ENCODE measurements at regions not wholly inside any gene's neighbourhood (a gene's known extent, or its start where the extent isn't known, plus 50 kb on each side); places are given as distances from the start of the nearest gene placed in this dataset.

GRCh38 chr2:8193686-8194615 is 487.9 kb upstream of the ID2 start:
- no peak for DNase-seq

- DNase-seq: no peak
Measured at GRCh38 chr2:8195784-8196183, 486.1 kb upstream of the ID2 start.

DNA sequence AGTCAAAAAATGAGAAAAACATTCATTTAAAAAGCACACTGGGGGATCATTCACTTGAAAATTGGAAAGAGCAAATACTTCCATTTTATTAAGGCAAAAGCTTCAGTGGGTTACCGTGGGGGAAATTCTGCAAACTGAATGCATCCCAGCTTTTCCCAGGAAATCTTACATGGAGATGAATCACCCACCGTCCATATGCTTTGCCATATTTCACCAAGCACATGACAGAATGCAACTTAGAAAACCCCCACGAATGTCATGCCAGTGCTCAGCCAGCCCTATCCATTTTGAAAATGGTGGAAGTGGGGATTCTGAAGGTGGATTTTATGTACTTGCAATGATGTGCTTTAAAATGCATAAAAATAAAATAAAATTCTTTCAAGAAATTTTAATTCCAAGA is 485.5 kb upstream of the ID2 start:
- no peak for DNase-seq

- no peak for DNase-seq
Measured at GRCh38 chr2:8197101-8197500, 484.8 kb upstream of the ID2 start.

GRCh38 chr2:8197825-8198224 is 484.0 kb upstream of the ID2 start:
- DNase-seq: no peak

- DNase-seq: no peak
Measured at GRCh38 chr2:8198766-8199382, 483.0 kb upstream of the ID2 start.

- DNase-seq: peak in 1 of 5 donors; percentile 45
Measured at GRCh38 chr2:8202132-8202531, 479.7 kb upstream of the ID2 start.

GRCh38 chr2:8203364-8203763 is 478.5 kb upstream of the ID2 start:
- no peak for DNase-seq

DNA sequence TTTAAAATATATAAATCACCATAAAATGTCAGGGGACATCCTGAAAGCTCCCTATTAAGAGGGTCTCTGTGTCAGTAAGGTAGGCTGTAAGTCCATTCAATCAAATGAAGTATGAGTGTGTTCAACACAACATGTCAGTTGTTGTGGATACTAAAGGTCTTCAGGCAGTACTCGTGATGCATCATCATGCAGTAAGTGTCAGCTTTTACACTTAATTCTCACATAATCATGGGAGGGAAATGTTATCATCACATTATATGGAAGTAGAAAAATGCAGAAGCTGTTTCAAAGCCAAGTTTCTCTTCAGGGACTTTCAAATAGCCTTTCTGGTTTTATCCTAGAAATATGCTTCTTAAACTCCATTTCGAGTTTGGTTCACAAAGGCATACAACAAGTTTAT is 477.1 kb upstream of the ID2 start:
- DNase-seq: no peak

GRCh38 chr2:8209494-8209893 is 472.4 kb upstream of the ID2 start:
- no peak for DNase-seq

GRCh38 chr2:8211384-8211783 is 470.5 kb upstream of the ID2 start:
- DNase-seq: no peak

DNA sequence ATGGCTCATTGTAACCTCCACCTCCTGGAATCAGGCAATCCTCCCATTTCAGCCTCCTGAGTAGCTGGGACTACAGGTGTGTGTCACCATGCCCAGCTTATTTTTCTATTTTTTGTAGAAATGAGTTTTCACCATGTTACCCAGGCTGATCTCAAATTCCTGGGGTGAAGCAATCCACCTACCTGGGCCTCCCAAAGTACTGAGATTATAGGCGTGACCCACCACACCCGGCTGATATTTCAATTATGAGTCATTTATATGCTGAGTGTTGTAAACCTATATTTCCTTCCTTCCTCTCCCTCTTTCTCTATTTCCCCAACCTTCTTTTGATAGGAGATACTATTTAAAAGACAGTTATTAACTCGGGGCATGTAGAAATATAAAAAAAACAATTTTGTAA is 469.6 kb upstream of the ID2 start:
- DNase-seq: no peak

DNA sequence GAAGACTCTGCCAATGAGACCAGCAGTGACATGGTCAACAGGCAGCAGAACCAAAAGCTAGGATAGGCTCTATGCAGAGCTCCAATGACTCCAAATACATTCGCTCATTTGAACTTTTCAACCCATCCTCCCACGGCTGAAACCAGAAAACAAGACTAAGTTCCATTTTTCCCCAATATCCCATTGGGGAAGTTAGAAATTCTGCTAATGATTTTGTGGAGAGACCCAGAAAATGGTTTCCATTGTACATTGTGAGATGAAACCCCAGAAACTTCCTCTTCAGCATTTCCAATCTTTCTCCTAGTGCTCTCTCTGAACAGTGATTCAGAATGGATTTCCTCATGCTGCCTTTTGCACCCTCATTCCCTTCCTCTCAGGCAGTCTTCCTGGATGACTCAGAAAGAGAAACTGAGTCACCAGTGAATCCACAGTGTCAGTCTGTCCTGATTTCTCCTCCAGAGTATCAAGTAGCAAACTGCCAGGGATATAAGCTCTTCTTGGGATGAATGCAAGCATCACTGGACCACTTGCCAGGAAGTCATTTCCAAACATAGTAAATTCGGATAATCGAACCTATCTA is 467.7 kb upstream of the ID2 start:
- DNase-seq: no peak

- no peak for DNase-seq
Measured at GRCh38 chr2:8215159-8215863, 466.5 kb upstream of the ID2 start.

DNA sequence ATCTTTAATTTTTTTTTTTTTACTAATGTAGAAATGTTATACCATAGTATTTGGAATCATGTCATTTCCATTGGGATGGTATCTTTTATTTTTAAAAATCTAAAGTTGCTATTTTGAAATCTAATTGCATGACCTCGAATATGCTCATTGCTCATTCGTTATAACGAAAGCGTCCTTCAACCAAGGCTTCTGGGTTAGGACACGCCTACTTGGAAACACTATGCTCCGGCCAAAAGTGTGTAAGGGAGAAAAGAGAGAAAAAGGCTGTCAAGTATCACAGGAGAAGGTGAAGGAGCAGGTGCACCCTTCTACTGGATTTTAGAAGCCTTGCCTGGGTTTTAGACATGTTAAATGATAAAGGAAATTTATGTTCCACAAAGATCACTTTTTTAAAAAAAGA is 465.9 kb upstream of the ID2 start:
- DNase-seq: no peak

- DNase-seq: no peak
Measured at GRCh38 chr2:8216397-8216796, 465.5 kb upstream of the ID2 start.

GRCh38 chr2:8217468-8218030 is 464.3 kb upstream of the ID2 start:
- DNase-seq: no peak

GRCh38 chr2:8219096-8219495 is 462.8 kb upstream of the ID2 start:
- no peak for DNase-seq

DNA sequence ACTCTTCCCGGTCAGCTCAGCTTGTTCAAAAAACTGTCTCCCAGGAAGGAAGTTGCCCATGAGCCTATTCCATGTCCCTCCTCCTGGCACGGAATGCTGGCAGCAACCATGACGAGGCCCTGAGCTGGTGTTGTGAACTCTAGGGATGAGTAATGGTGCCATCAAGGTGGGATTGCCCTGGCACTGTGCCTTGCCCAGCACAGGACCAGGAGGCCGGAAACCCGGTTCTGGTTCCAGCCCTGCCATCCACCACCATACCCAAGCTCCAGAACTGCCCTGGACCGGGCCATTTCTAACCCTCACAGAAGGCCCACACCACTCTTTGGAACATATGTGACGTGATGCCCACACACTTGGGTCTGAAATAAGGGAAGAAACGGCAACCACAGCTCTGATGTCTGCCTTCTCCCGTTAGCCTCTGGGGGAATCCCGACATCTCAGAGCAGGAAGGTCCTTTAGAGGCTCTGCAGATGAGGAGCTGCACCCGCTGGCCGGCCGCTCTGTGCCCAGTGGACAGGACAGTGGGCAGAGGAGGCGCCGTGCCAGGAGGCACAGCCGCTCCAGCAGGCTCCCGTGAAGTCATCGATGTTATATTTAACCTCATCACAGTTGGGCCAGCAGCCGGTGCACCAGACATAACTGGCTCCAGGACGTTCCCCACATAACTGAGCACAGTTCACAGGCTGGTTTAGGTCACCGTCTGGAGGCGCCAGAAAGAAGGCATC is 462.1 kb upstream of the ID2 start:
- DNase-seq: no peak

GRCh38 chr2:8222979-8223694 is 458.7 kb upstream of the ID2 start:
- no peak for DNase-seq

GRCh38 chr2:8223695-8224346 is 458.0 kb upstream of the ID2 start:
- no peak for DNase-seq
